DMS 273 treated with DMSO at 0.1 percent for 48 hours (cell line): ENCODE measurements at regions not wholly inside any gene's neighbourhood (a gene's known extent, or its start where the extent isn't known, plus 50 kb on each side); places are given as distances from the start of the nearest gene placed in this dataset.

ENCODE experiments used
- DNase-seq: peaks from one replicate; lab custom pipeline; 2025; lab: John Stamatoyannopoulos, UW

GRCh38 chr15:35771746-35772442 lies 225.9 kb upstream of the DPH6 start:
- no peak for DNase-seq

GRCh38 chr15:35774653-35775052 lies 228.7 kb upstream of the DPH6 start:
- DNase-seq = no peak

- no peak for DNase-seq
Measured at GRCh38 chr15:35775471-35775870, 229.5 kb upstream of the DPH6 start.

- no peak for DNase-seq
Measured at GRCh38 chr15:35777061-35777460, 231.1 kb upstream of the DPH6 start.

GRCh38 chr15:35783203-35783602 lies 237.2 kb upstream of the DPH6 start:
- no peak for DNase-seq

GRCh38 chr15:35784745-35785144 lies 238.8 kb upstream of the DPH6 start:
- no peak for DNase-seq

GRCh38 chr15:35810007-35810406 lies 264.0 kb upstream of the DPH6 start:
- no peak for DNase-seq

- no peak for DNase-seq
Measured at GRCh38 chr15:35813573-35813972, 267.6 kb upstream of the DPH6 start.

- DNase-seq = no peak
Measured at GRCh38 chr15:35818846-35819245, 272.9 kb upstream of the DPH6 start.

- no peak for DNase-seq
Measured at GRCh38 chr15:35822153-35822552, 276.2 kb upstream of the DPH6 start.

GRCh38 chr15:35827141-35827540 lies 281.2 kb upstream of the DPH6 start:
- DNase-seq = no peak

GRCh38 chr15:35827911-35828310 lies 281.9 kb upstream of the DPH6 start:
- DNase-seq = no peak

GRCh38 chr15:35833581-35833980 lies 287.6 kb upstream of the DPH6 start:
- DNase-seq = no peak

GRCh38 chr15:35834216-35834830 lies 288.4 kb upstream of the DPH6 start:
- no peak for DNase-seq

- no peak for DNase-seq
Measured at GRCh38 chr15:35834866-35835265, 288.9 kb upstream of the DPH6 start.

GRCh38 chr15:35838424-35839111 lies 292.6 kb upstream of the DPH6 start:
- no peak for DNase-seq

GRCh38 chr15:35842631-35843030 lies 296.7 kb upstream of the DPH6 start:
- DNase-seq = no peak

- no peak for DNase-seq
Measured at GRCh38 chr15:35843498-35843897, 297.5 kb upstream of the DPH6 start.

GRCh38 chr15:35850284-35850683 lies 304.3 kb upstream of the DPH6 start:
- no peak for DNase-seq

- no peak for DNase-seq
Measured at GRCh38 chr15:35851491-35851890, 305.5 kb upstream of the DPH6 start.

GRCh38 chr15:35852818-35853624 lies 307.1 kb upstream of the DPH6 start:
- DNase-seq = no peak

- DNase-seq = no peak
Measured at GRCh38 chr15:35854316-35854715, 308.4 kb upstream of the DPH6 start.
